SU-DHL-6 (cell line): ENCODE measurements at regions not wholly inside any gene's neighbourhood (a gene's known extent, or its start where the extent isn't known, plus 50 kb on each side); places are given as distances from the start of the nearest gene placed in this dataset.

Source experiments
- H2AFZ ChIP-seq: fragments of 200-600 bp; sonication (generic); 2 replicates; pipeline ENCODE4 v1.6.1; 2014; ENCODE audit warnings: low read depth, mild to moderate bottlenecking, moderate library complexity, mixed read lengths, antibody characterized with exemption, low read length; ENCODE audit not compliant: severe bottlenecking
- H3F3A ChIP-seq: fragments of 200-600 bp; shearing (Covaris generic); 2 replicates; pipeline ENCODE4 v1.6.0; 2016; ENCODE audit warnings: antibody characterized with exemption, mild to moderate bottlenecking; ENCODE audit not compliant: insufficient read depth
- H3K27ac ChIP-seq: fragments of 200-600 bp; sonication (generic); 2 replicates; pipeline ENCODE4 v1.5.1; 2016; ENCODE audit warnings: low read depth, mild to moderate bottlenecking, low read length, moderate library complexity, mixed read lengths
- H3K27me3 ChIP-seq: fragments of 200-600 bp; sonication (generic), shearing (Covaris generic); 2 replicates; pipeline ENCODE4 v1.6.0; 2014; ENCODE audit warnings: mild to moderate bottlenecking, low read length
- H3K36me3 ChIP-seq: fragments of 200-600 bp; sonication (generic); 2 replicates; pipeline ENCODE4 v1.6.1; 2014; ENCODE audit warnings: mild to moderate bottlenecking, low read length, mixed read lengths
- H3K4me2 ChIP-seq: fragments of 300-600, 200-600 bp; shearing (Covaris generic), sonication (generic); 2 replicates; pipeline ENCODE4 v1.6.0; 2014; ENCODE audit warnings: low read length, low read depth, mild to moderate bottlenecking; ENCODE audit not compliant: poor library complexity, severe bottlenecking
- H3K4me3 ChIP-seq: fragments of 200-600 bp; sonication (generic); 2 replicates; pipeline ENCODE4 v1.5.1; 2014; ENCODE audit warnings: antibody characterized with exemption, low read length, mild to moderate bottlenecking, mixed read lengths; ENCODE audit not compliant: insufficient read depth, poor library complexity, severe bottlenecking
- H3K79me2 ChIP-seq: fragments of 200-600 bp; sonication (generic); 2 replicates; pipeline ENCODE4 v1.6.1; 2014; ENCODE audit warnings: mild to moderate bottlenecking, low read length, moderate library complexity; ENCODE audit not compliant: insufficient read depth
- H3K9ac ChIP-seq: fragments of 200-600 bp; sonication (generic); 2 replicates; pipeline ENCODE4 v1.7.0; 2014; ENCODE audit warnings: mild to moderate bottlenecking, low read length
- H3K9me2 ChIP-seq: fragments of 200-600 bp; sonication (generic); replicated peaks from 2 replicates; pipeline ENCODE4 v1.6.1; 2014; ENCODE audit warnings: low read length; ENCODE audit not compliant: insufficient read depth
- H3K9me3 ChIP-seq: fragments of 200-600 bp; sonication (generic); 2 replicates; pipeline ENCODE4 v1.6.1; 2014; ENCODE audit warnings: low read length, mixed read lengths; ENCODE audit not compliant: insufficient read depth
- H4K20me1 ChIP-seq: fragments of 200-600 bp; sonication (generic); 2 replicates; pipeline ENCODE4 v1.6.1; 2014; ENCODE audit warnings: low read depth, mild to moderate bottlenecking, antibody characterized with exemption, low read length, moderate library complexity, mixed read lengths
- EZH2phosphoT487 ChIP-seq: fragments of 200-600 bp; sonication (generic), shearing (Covaris generic); conservative IDR thresholded peaks from 2 replicates; pipeline ENCODE4 v1.6.1; 2018; ENCODE audit warnings: mild to moderate bottlenecking, antibody characterized with exemption, low read length, moderate library complexity, mixed read lengths
- TF ChIP-seq, protein P1 (sequence below): fragments of 200-600 bp; sonication (generic); IDR thresholded peaks from one replicate; pipeline ENCODE4 v1.5.1; 2017; ENCODE audit warnings: antibody characterized with exemption, mild to moderate bottlenecking, low read length, moderate library complexity; ENCODE audit not compliant: insufficient read depth, poor library complexity, severe bottlenecking

DNA sequence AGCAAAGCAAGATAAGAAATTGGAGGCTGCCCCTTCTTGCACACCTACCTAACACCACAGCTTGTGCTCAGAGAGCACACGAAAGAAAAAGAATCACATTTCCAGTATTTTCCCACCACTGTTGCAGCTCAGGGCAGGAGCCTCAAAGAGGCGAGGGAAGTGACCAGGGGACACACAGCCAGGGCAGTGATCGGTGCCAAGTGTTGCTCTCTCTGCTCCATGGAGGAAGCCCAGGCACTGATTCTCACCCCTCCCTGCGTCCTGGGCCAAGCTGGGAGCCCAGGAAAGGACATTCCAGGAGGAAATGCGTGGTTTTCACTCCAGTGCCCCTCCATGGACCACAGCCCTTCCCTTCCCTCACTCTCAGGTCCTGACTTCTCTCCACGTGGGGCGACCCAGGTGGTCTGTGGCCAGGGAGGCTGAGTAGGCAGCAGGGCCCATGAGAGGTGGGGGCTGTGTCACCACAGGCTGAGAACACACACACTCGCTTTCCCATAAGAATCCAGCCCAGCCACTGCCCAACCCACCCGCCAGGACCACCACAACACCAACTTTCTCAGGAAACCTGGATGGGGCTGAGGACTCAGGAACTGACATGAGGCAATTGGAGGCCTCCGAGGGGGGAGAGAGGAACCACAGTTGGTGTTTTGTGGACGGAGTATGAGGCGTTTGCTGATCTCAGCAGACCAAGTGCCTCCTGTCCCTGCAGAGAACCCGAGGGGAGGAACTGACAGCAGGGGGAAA, 81.7 kb upstream of the MAFB start:
- H3K27me3 ChIP-seq = no peaks in the 10 kb centered on the region
- TF ChIP-seq, protein P1, sequence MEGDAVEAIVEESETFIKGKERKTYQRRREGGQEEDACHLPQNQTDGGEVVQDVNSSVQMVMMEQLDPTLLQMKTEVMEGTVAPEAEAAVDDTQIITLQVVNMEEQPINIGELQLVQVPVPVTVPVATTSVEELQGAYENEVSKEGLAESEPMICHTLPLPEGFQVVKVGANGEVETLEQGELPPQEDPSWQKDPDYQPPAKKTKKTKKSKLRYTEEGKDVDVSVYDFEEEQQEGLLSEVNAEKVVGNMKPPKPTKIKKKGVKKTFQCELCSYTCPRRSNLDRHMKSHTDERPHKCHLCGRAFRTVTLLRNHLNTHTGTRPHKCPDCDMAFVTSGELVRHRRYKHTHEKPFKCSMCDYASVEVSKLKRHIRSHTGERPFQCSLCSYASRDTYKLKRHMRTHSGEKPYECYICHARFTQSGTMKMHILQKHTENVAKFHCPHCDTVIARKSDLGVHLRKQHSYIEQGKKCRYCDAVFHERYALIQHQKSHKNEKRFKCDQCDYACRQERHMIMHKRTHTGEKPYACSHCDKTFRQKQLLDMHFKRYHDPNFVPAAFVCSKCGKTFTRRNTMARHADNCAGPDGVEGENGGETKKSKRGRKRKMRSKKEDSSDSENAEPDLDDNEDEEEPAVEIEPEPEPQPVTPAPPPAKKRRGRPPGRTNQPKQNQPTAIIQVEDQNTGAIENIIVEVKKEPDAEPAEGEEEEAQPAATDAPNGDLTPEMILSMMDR = no peak
- no peak for TF ChIP-seq EZH2phosphoT487
- H3K9me3 ChIP-seq = no peaks in the 10 kb centered on the region
- H3K9me2 ChIP-seq = no peaks in the 10 kb centered on the region
- no peak overlapping the region for H3K4me3 ChIP-seq
- no peak overlapping the region for H3K27ac ChIP-seq
- no peaks in the 10 kb centered on the region for H4K20me1 ChIP-seq
- H3K9ac ChIP-seq = no peak overlapping the region
- H3K36me3 ChIP-seq = no peaks in the 10 kb centered on the region
- H3K4me2 ChIP-seq = no peak overlapping the region
- no peak overlapping the region for H2AFZ ChIP-seq
- H3K79me2 ChIP-seq = no peaks in the 10 kb centered on the region
- no peaks in the 10 kb centered on the region for H3F3A ChIP-seq

DNA sequence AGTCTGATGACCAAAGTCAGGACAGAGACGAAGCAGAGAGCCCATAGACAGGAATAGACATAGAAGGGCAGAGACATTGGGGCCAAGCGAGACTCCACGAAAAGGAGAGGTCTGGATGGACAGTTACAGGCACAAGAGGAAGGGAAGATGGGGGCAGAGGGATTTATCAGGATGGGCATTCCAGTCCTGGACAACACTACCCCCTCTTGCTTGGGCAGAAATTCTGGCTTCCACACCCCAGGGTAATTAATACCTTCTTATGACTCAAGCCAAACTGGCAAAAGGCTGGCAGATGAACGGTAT, 82.2 kb upstream of the MAFB start:
- no peaks in the 10 kb centered on the region for H3K36me3 ChIP-seq
- no peaks in the 10 kb centered on the region for H3K9me2 ChIP-seq
- H3K27me3 ChIP-seq = no peaks in the 10 kb centered on the region
- no peaks in the 10 kb centered on the region for H3K79me2 ChIP-seq
- no peaks in the 10 kb centered on the region for H3K9me3 ChIP-seq
- TF ChIP-seq, protein P1 = no peak
- no peak for TF ChIP-seq EZH2phosphoT487
- H3K9ac ChIP-seq = no peak overlapping the region
- no peak overlapping the region for H3K27ac ChIP-seq
- no peak overlapping the region for H2AFZ ChIP-seq
- no peak overlapping the region for H3K4me2 ChIP-seq
- H4K20me1 ChIP-seq = no peaks in the 10 kb centered on the region
- no peaks in the 10 kb centered on the region for H3F3A ChIP-seq
- no peak overlapping the region for H3K4me3 ChIP-seq

DNA sequence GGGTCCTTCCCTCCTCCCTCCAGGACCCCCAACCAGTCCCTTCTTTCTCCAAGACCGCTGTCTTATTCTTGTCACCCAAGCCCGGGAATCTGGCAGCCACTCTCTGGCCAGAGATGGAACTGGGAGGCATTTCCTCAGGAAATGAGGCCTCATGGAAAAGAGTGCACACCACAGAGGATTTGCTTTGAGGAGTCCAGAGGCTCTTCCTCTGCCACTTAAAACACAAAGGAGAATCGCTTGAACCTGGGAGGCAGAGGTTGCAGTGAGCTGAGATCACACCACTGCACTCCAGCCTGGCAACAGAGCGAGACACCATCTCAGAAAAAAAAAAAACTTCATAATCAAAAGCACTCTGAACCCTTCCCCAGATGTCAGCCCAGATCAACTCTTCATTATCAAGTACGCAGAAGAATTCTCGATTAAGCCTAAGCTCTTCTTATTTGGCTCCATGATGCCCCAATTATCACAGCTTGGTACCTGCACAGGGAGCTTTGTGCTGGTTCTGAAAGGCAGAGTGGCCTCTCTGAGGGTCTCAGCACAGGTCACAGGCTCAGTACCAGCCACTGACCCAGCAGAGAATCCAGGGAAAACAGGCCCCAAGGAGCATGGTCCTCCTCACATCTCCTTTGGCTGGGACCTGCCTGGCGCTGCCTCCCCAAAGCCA, 82.9 kb upstream of the MAFB start:
- no peaks in the 10 kb centered on the region for H3K9me3 ChIP-seq
- H3K4me2 ChIP-seq = no peak overlapping the region
- H3K9me2 ChIP-seq = no peaks in the 10 kb centered on the region
- no peaks in the 10 kb centered on the region for H4K20me1 ChIP-seq
- H2AFZ ChIP-seq = no peak overlapping the region
- no peak overlapping the region for H3K27ac ChIP-seq
- TF ChIP-seq, protein P1 = no peak
- TF ChIP-seq EZH2phosphoT487 = no peak
- H3K79me2 ChIP-seq = no peaks in the 10 kb centered on the region
- H3F3A ChIP-seq = no peaks in the 10 kb centered on the region
- H3K4me3 ChIP-seq = no peak overlapping the region
- no peak overlapping the region for H3K9ac ChIP-seq
- no peaks in the 10 kb centered on the region for H3K27me3 ChIP-seq
- no peaks in the 10 kb centered on the region for H3K36me3 ChIP-seq
